IPS DF 19.7 (cell line): ENCODE measurements at regions not wholly inside any gene's neighbourhood (a gene's known extent, or its start where the extent isn't known, plus 50 kb on each side); places are given as distances from the start of the nearest gene placed in this dataset.
"Not testable (repeated sequence)": the region's sequence is repeated elsewhere in the genome, so short reads cannot be mapped to it uniquely, and the experiment has no call there.

Experiments
- DNase-seq: peaks from one replicate; pipeline ENCODE4 v3.0.0-alpha.2; 2013; ENCODE audit warnings: low read depth, low spot score

- no peak for DNase-seq
Observed at GRCh38 chr6:112459758-112460304, 112.7 kb downstream of the RFPL4B start.

DNA sequence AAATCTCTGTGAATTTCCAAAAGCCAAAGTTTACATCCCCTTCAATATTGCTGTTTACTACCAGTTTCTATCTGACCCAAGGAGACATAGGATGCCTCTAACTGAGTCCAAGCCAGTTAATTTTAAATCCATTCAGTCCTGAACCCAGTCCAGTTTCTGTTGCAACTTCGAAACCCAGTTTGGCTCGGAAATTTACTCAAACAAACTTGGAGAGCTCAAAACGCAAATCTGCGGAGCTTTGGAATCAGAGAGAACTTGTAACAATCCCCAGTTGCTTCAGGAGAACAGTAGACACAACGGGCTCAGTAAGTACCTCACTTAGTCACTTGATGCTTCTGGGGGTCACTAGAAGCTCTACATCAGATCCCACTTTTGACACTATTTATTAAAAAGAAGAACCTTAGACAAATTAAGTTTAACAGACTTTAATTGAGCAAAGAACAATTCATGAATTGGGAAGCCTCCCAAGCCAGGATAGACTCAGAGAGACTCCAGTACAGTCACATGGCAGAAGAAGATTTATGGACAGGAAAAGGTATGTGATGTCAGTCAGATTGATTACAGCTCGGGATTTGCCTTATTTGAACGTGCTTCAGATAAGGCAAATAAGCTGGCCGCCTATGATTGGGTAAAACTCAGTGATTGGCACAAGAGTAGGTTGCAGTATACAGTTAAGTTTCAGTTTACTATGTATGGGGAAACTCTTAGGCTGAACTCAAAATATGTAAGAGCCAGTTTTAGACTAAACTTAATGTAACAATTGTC is 118.0 kb downstream of the RFPL4B start:
- no peak for DNase-seq

- no peak for DNase-seq
Observed at GRCh38 chr6:112466373-112467151, 119.4 kb downstream of the RFPL4B start.

GRCh38 chr6:112468359-112468758 is 121.2 kb downstream of the RFPL4B start:
- no peak for DNase-seq

DNA sequence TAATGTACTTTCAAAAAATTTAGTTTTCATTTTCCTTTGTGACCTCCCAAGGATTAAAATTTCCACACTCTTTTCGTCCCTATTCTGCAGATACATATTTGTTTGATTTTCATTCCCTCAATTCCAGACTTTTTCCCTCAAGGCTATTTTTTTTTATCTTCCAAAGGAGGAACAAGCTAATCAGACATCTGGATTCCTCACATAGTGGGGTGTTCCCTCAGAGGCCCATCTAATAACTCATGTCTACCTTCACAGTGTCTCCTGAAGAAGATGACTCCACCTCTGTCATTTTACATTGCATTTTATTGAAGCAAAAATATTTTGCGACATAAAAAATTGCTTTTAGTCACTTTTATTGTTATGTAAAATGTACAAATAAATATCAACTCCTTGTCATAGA is 122.2 kb downstream of the RFPL4B start:
- DNase-seq, result no peak

DNA sequence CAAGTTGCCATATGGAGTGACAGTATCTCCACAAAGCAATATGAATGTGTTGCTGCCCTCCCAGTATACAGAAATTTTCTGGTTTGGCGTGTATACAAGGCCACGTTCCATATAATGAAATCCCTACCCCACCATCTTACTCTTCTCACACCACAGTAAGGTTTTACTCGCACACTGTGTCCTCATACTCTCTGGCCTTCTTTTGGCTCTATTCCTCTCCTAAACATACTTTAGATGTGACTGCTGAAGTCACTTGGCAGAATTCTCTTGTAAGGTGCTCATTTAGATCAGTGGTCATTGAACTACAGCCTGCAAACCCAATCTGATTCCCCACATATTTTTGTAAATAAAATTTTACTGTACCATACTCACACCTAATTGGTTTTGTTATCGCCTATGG is 123.2 kb downstream of the RFPL4B start:
- DNase-seq, result no peak

DNA sequence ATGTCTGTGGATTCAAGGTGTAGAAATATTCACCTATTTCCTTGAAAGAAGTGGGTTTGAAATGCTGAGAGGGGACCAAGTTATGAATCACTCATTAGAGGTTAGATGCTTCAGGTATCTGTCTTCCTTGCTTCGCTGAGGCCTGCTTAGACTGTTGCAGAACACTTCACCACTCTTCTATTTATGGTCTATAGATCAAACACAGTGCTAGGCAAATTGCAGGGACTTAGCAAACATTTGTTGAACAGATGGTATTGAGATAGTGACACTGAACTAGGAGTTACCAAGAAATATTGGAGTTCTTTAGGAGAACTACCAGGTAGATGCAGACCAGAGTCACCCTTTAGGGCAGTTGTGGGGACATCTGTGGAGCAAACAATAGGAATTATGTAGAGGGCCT is 123.8 kb downstream of the RFPL4B start:
- no peak for DNase-seq

GRCh38 chr6:112475083-112475482 is 128.0 kb downstream of the RFPL4B start:
- DNase-seq, result no peak

DNA sequence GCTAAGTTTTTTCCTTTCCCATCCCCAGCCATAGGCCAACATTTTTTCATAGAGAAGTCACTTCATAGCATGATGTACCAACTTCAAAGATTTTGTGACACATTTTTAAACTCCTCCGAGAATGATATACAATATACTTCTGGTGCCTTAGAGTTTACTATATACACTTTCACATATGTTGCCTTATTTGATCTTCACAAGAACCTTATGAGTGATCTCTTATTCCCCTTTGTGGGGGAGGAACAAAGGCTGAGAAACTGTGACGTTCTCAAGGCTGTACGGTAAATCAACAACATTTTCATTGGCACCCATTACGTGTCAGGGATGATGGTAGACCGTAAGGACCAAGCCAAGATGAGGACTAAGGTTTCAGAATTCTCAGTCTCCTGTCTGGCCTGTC is 130.0 kb downstream of the RFPL4B start:
- no peak for DNase-seq

DNA sequence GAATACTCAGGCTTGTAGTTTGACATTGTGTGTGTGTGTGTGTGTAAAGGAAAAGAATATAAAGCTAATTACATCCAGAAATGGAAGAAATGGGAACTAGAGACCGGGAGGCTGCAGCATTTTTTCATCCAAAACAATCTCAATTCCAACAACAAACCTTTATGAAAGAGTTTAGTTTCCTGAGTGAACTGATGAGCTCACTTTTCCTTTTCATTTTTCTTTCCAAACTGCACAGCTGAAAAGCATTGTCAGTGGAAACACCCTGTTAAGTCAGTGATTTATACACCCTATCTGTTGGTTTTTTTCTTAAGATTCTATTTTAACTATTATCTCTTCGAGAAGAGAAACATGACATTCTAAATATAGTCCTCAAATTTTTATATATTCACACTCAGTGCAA is 130.9 kb downstream of the RFPL4B start:
- DNase-seq, result no peak

GRCh38 chr6:112479975-112480374 is 132.8 kb downstream of the RFPL4B start:
- not testable (repeated sequence) for DNase-seq

DNA sequence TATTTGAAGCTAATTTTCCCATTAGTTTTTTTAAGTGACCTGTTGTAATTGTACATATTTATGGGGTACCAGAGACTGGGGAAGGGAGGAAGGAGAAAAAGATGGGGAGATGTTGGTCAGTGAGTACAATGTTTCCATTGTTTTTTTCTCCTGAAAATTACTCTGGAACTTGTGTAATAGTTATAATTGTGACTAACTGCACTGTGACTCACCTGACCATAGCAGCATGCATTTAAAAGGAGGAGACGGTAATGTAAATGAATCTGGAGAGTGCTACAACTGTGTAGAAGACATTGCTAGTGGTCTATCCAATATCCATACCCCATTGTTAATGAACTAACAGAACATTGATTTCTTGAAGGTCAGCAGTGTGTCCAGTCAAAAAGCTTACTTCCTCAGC is 133.4 kb downstream of the RFPL4B start:
- DNase-seq, result no peak

DNA sequence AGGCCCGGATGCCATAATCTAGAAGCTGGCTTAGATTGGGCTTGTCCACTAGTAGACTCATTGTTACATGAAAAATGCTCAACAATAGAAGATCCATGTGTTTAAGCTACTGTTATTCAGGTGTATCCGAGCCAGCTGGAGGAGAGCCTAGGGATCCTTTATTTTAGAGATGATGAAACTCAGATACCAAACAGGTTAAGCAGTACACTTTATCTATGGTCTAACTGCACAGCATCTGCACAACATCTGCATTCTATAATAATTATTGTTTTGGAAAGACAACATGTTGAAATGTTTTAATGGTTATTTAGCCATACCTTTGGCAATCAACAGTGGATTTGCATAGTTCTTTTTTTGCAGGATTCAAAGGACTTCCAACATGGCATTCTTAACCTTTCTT is 134.1 kb downstream of the RFPL4B start:
- no peak for DNase-seq

- DNase-seq, result no peak
Observed at GRCh38 chr6:112482373-112482772, 135.2 kb downstream of the RFPL4B start.

DNA sequence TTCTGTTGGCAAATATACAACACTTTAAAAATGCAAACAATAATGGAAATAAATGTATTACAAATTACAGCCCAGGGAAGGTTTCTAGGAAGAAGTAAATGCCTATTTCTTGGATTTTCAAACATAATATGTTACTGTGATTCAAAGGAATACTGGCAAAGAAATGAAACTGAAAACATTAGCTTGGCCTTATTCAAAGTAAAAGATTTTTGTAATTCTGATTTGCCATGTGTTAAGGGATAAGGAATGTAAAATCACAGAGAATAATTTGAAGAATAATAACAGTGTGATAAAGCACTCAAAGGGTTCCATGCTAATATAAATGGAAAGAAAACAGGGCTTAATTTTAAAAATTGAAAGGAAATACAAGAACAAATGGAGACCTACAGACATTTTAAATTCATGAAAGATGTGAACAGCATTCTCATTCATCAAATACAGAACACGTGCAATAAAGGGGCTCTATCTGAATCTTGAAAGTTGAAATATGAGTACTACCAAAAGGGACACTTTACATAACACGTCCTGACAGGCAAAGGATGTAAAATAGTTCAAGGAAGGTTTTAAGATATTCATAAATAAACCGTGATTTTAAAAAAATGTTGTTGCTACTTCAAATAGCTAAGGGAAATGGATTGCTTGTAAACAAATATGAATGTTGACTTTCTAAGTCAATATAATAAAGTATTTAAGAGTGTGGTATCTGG is 138.1 kb downstream of the RFPL4B start:
- no peak for DNase-seq

DNA sequence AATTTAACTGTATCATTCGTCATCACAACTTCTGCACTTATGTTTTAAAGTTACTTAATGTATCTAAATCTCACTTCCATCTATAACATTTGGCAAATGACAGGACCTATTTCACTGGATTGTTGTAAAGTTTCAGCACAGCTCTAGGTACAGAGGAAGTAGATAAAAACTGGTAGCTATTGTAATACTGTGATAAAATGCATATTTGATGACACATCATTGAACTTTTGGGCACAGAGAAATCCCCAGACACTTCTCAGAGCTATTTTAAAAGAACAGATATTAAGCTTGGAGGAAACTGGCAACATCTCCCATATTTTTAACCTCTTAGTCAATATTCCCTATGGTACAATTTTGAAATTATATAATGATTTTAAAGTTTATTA is 138.7 kb downstream of the RFPL4B start:
- no peak for DNase-seq

GRCh38 chr6:112486454-112486853 is 139.3 kb downstream of the RFPL4B start:
- DNase-seq, result no peak

DNA sequence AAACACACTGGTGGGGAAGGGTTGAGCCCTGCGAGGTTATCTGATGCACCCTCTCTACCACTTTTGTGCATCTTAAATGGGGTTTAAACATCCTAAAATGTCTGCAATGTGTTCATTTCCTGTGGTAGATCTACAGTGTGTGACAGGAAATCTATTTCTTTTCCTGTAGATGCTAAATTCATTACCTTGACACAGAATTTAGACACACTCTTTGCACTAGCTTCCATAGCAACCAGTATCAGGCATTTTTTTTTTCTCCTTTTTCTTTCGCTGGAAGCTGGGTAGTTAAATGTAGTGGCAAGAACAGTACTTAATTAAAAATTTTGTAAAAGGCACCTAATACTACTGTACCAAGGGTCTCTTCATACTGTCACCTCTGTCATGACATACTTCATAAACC is 141.1 kb downstream of the RFPL4B start:
- DNase-seq, result no peak

DNA sequence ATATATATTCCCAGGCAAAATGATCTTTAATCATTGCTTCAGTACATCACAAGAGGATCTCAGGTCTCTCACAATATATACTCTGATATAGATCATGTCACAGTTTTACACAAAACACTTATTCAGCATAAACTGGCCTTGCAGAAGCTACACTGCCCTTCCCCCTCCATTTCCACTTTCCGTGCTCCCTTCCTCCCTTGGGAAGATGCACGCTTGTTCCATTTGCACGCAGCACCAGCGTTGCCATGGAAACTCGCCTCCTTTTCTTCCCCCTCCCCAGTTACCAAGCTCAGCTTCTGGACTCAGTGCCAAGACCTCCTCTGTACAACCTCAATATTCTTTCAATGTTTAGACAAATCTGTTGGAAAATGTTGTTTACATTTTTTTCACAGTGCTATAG is 154.6 kb downstream of the RFPL4B start:
- no peak for DNase-seq

DNA sequence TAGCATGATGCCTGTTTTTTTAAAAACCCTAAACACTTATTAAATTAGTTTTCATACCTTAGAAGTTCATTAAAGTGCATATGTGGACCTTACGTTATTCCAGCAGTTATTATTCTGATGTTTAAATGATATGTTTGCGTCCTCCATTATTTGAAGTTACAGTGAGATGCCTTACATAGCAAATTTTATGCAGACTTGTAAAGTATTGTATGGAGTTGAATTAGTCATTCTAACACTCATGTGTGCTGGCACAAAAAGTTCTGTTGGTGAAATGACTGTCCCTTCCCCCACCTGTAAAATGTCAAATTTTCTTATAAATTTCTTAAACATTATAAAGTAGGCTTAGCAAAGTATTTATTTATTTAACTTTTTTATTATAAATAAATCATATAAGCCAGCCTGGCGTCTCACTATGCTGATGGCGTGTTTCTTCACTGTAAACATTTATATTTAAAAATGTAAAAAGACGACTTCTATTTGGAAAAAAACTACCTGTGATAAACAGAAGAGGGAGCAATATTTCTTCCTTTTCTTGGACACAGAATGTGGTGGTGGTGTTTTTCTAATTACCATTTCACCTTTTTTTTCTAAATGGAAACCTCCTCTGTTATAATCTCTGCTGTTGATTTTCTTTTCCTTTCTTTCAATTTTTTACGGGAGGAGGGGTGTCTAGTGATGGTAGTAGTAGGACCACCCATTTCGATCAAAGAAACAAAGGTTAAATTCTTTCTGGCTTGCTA is 155.4 kb downstream of the RFPL4B start:
- no peak for DNase-seq

- no peak for DNase-seq
Observed at GRCh38 chr6:112503091-112503596, 156.0 kb downstream of the RFPL4B start.
